Amniotic stem cell (primary cell): ENCODE measurements at regions not wholly inside any gene's neighbourhood (a gene's known extent, or its start where the extent isn't known, plus 50 kb on each side); places are given as distances from the start of the nearest gene placed in this dataset.

Experiments used
- DNase-seq: peaks from one replicate; lab custom pipeline; 2025; lab: John Stamatoyannopoulos, UW

GRCh38 chr6:11296449-11297375 is 64.2 kb upstream of the NEDD9 start:
- no peak for DNase-seq

- no peak for DNase-seq
These were observed 63.5 kb upstream of the NEDD9 start for GRCh38 chr6:11295969-11296368.

- DNase-seq = no peak
These were observed 61.8 kb upstream of the NEDD9 start for GRCh38 chr6:11294228-11294627.

GRCh38 chr6:11292594-11293236 is 60.2 kb upstream of the NEDD9 start:
- DNase-seq = no peak

GRCh38 chr6:11292091-11292490 is 59.6 kb upstream of the NEDD9 start:
- DNase-seq = no peak

GRCh38 chr6:11291582-11291981 is 59.1 kb upstream of the NEDD9 start:
- DNase-seq = no peak

DNA sequence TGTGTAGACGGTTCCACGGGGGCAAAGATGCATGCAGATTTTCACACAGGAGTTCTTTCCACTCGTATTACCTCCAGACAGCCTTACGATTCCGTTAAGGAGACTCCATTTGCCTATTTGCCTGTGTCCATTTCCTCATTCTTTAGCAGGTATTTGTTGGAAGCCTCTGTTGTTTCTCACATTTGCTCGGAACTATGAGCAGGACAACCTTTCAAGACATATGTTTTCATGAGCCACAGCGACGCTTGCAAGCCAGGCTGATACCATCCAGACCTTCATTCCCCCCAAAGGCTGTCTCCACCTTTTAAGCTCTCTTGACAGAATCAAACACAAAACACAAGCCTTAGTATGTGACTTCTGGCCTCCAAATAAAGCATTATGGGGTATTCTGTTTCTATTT is 57.6 kb upstream of the NEDD9 start:
- DNase-seq = no peak

DNA sequence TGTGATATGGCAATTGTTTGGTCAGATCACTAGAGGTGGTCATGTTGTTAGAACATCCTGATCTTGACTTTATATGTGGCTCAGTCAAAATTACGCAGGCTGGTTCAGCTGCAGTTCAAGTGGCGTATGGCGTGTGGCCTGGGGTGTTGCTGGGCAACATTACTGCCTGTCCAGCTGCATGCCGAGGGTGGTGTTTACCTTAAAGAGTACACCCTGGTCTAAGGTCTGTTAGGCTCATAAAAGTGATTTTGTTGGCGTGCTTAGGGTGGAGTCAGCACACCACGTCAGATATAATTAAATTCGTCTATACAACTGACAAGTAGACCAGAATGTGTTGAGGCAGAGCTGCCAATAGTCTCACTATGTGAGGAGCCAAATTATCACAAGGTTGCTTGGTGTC is 55.6 kb upstream of the NEDD9 start:
- DNase-seq = no peak

DNA sequence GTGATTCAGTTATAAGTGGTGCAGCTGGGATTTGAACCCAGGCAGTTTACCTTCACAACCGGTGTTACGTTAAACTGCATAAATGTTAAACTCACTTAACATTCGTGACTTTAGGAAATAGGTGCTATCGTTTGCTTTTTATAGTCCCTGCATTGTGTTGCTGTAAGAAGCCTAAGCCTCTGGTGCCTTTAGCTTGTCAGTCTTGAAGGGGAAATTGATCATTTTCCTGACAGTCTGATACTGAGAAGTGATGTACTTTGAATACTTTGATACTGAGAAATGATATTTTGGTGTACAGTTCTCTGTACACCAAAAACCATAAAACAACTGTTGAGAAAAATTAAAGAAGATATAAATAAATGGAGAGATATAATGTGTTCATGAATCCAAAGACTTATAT is 52.5 kb upstream of the NEDD9 start:
- no peak for DNase-seq

GRCh38 chr6:11283629-11284028 is 51.2 kb upstream of the NEDD9 start:
- DNase-seq = no peak

- no peak for DNase-seq
These were observed 50.4 kb upstream of the NEDD9 start for GRCh38 chr6:11282875-11283274.
